Thyroid gland (tissue), 4 donors: ENCODE measurements at regions not wholly inside any gene's neighbourhood (a gene's known extent, or its start where the extent isn't known, plus 50 kb on each side); places are given as distances from the start of the nearest gene placed in this dataset.

Experiments used
- CTCF ChIP-seq, 6 experiments: fragments of 200-600 bp in 3 of 6; fragments of 450-650 bp in 3 of 6; sonication (generic) in 3 of 6; IDR thresholded peaks; one replicate each; pipeline ENCODE4 v1.5.1; 2016 to 2019; ENCODE audit warnings: antibody characterized with exemption in 6 of 6, mild to moderate bottlenecking in 2 of 6, inconsistent platforms in 1 of 6, moderate library complexity in 1 of 6
- POLR2A ChIP-seq, 2 donors: fragments of 450-650 bp; IDR thresholded peaks; one replicate each; pipeline ENCODE4 v1.6.1; 2017; ENCODE audit warnings: antibody characterized with exemption in 2 of 2, mild to moderate bottlenecking in 2 of 2, moderate library complexity in 1 of 2

GRCh38 chr20:16804793-16805187, 56.6 kb downstream of the OTOR start:
- no peak for TF ChIP-seq POLR2A (IDR thresholded peaks at IDR 0.05)
- TF ChIP-seq CTCF (IDR thresholded peaks at IDR 0.05) = no peak
